WTC11 (cell line): ENCODE measurements at regions not wholly inside any gene's neighbourhood (a gene's known extent, or its start where the extent isn't known, plus 50 kb on each side); places are given as distances from the start of the nearest gene placed in this dataset.

Source experiments
- GTF2I ChIP-seq: fragments of 250-450 bp; sonication (Bioruptor Pico); conservative IDR thresholded peaks from 2 replicates; pipeline ENCODE4 v1.4.0; 2021; ENCODE audit warnings: mild to moderate bottlenecking
- NR3C1 ChIP-seq: sonication (generic); formaldehyde crosslinking; conservative IDR thresholded peaks from 2 replicates; pipeline ENCODE4 v1.8.1; 2023; ENCODE audit warnings: low read depth, mild to moderate bottlenecking, missing genetic modification reagents
- TF ChIP-seq, protein P1 (sequence below): fragments of 200-600 bp; IDR thresholded peaks from 2 replicates; pipeline ENCODE4 v1.8.0; 2022; ENCODE audit warnings: antibody characterized with exemption
- TF ChIP-seq, protein P2 (sequence below): sonication (generic); formaldehyde crosslinking; IDR thresholded peaks from 2 replicates; pipeline ENCODE4 v1.8.0; 2022; ENCODE audit warnings: mild to moderate bottlenecking, missing genetic modification reagents

DNA sequence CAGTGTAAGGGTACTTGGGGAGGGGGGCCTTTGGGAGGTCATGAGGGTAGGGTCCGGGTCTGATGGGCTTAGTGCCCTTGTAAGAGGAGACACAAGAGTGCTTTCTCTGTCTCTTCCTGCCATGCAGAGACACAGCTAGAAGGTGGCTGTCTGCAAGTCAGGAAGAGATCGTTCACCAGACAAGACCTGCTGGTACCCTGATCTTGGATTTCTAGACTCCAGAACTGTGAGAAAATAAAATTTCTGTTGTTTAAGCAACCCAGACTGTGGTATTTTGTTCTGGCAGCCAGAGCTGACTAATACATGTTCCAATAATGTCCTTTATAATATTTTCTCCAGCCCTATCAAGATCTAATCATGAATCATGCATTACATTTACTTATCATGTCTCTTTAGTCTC lies 130.0 kb upstream of the VEPH1 start:
- TF ChIP-seq NR3C1 (no peak), GTF2I (CRISPR knock-in tag) (no peak)
- TF ChIP-seq, protein P1, sequence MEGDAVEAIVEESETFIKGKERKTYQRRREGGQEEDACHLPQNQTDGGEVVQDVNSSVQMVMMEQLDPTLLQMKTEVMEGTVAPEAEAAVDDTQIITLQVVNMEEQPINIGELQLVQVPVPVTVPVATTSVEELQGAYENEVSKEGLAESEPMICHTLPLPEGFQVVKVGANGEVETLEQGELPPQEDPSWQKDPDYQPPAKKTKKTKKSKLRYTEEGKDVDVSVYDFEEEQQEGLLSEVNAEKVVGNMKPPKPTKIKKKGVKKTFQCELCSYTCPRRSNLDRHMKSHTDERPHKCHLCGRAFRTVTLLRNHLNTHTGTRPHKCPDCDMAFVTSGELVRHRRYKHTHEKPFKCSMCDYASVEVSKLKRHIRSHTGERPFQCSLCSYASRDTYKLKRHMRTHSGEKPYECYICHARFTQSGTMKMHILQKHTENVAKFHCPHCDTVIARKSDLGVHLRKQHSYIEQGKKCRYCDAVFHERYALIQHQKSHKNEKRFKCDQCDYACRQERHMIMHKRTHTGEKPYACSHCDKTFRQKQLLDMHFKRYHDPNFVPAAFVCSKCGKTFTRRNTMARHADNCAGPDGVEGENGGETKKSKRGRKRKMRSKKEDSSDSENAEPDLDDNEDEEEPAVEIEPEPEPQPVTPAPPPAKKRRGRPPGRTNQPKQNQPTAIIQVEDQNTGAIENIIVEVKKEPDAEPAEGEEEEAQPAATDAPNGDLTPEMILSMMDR, result no peak
- TF ChIP-seq, protein P2, sequence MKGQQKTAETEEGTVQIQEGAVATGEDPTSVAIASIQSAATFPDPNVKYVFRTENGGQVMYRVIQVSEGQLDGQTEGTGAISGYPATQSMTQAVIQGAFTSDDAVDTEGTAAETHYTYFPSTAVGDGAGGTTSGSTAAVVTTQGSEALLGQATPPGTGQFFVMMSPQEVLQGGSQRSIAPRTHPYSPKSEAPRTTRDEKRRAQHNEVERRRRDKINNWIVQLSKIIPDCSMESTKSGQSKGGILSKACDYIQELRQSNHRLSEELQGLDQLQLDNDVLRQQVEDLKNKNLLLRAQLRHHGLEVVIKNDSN (CRISPR knock-in tag), result no peak
